C4-2B (cell line): ENCODE measurements at regions not wholly inside any gene's neighbourhood (a gene's known extent, or its start where the extent isn't known, plus 50 kb on each side); places are given as distances from the start of the nearest gene placed in this dataset.

Experiments
- ZFX ChIP-seq: fragments of 450-650 bp; IDR thresholded peaks from 2 replicates; pipeline ENCODE4 v1.6.1; 2017
- TF ChIP-seq, protein P1 (sequence below): fragments of 450-650 bp; conservative IDR thresholded peaks from 2 replicates; pipeline ENCODE4 v1.5.1; 2017; ENCODE audit warnings: mild to moderate bottlenecking

DNA sequence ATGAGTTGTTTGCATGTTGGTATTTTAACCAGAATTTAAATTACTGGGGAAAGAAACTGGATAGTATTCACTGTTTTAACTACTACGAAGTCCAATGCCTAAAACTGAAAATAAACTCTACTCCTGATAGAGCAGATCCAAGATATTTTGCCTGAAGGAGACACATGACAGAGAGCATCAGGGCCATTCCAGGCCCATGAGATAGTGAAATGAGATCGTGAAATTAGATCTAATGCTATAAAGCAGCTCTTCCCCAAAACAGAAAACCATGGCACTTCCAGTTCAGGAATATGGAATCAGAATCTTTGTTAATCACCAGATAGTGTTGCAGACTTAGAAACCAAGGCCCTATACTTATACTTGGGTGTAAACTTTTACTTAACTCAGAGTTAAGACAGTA, 124.3 kb upstream of the CACNA2D1 start:
- TF ChIP-seq, protein P1, sequence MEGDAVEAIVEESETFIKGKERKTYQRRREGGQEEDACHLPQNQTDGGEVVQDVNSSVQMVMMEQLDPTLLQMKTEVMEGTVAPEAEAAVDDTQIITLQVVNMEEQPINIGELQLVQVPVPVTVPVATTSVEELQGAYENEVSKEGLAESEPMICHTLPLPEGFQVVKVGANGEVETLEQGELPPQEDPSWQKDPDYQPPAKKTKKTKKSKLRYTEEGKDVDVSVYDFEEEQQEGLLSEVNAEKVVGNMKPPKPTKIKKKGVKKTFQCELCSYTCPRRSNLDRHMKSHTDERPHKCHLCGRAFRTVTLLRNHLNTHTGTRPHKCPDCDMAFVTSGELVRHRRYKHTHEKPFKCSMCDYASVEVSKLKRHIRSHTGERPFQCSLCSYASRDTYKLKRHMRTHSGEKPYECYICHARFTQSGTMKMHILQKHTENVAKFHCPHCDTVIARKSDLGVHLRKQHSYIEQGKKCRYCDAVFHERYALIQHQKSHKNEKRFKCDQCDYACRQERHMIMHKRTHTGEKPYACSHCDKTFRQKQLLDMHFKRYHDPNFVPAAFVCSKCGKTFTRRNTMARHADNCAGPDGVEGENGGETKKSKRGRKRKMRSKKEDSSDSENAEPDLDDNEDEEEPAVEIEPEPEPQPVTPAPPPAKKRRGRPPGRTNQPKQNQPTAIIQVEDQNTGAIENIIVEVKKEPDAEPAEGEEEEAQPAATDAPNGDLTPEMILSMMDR: no peak
- no peak for TF ChIP-seq ZFX
